ENCODE measurements at regions not wholly inside any gene's neighbourhood (a gene's known extent, or its start where the extent isn't known, plus 50 kb on each side); places are given as distances from the start of the nearest gene placed in this dataset.

GRCh38 chr2:101556033-101556459 lies 81.1 kb upstream of the RFX8 start:
- DNase-seq (ENCODE audit: low spot score), result no peak

- DNase-seq (ENCODE audit: low spot score), result no peak
These were observed 76.5 kb upstream of the RFX8 start for GRCh38 chr2:101551336-101551888.

- DNase-seq (ENCODE audit: low spot score), result no peak
These were observed 75.6 kb upstream of the RFX8 start for GRCh38 chr2:101550555-101550954.

GRCh38 chr2:101549371-101549770 lies 74.5 kb upstream of the RFX8 start:
- no peak for DNase-seq (ENCODE audit: low spot score)

- no peak for DNase-seq (ENCODE audit: low spot score)
These were observed 71.6 kb upstream of the RFX8 start for GRCh38 chr2:101546376-101547058.

GRCh38 chr2:101545950-101546349 lies 71.0 kb upstream of the RFX8 start:
- no peak for DNase-seq (ENCODE audit: low spot score)

GRCh38 chr2:101540518-101540917 lies 65.6 kb upstream of the RFX8 start:
- no peak for DNase-seq (ENCODE audit: low spot score)

GRCh38 chr2:101538076-101538475 lies 63.2 kb upstream of the RFX8 start:
- DNase-seq (ENCODE audit: low spot score), result no peak

- DNase-seq (ENCODE audit: low spot score), result no peak
These were observed 59.3 kb upstream of the RFX8 start for GRCh38 chr2:101534149-101534611.

- no peak for DNase-seq (ENCODE audit: low spot score)
These were observed 58.7 kb upstream of the RFX8 start for GRCh38 chr2:101533561-101534148.

GRCh38 chr2:101528501-101528900 lies 53.6 kb upstream of the RFX8 start:
- no peak for DNase-seq (ENCODE audit: low spot score)

- DNase-seq (ENCODE audit: low spot score), result no peak
These were observed 50.0 kb upstream of the RFX8 start for GRCh38 chr2:101524806-101525430.
